IMR-90 (cell line): ENCODE measurements at regions not wholly inside any gene's neighbourhood (a gene's known extent, or its start where the extent isn't known, plus 50 kb on each side); places are given as distances from the start of the nearest gene placed in this dataset.

Source experiments
- ATAC-seq: fragments of 200-7000 bp; cut with Tn5 transposase; 2 replicates; pipeline ENCODE4 v1.9.1; 2020; ENCODE audit warnings: low read depth, mild to moderate bottlenecking, moderate library complexity
- BruUV-seq: library from RNA; stranded (reverse); fragments of 400-500 nt; replicated peaks from 2 replicates; lab custom pipeline; 2021; lab: Mats Ljungman, UMichigan
- CTCF ChIA-PET: fragments of 300-600 bp; formaldehyde crosslinking; extraction: SDS; loops from one replicate; lab custom pipeline; 2021; ENCODE audit warnings: antibody characterized with exemption; lab: Yijun Ruan, JAX
- POLR2A ChIA-PET: fragments of 300-600 bp; sonication (Branson Sonifier 250); formaldehyde crosslinking; loops from one replicate; lab custom pipeline; 2022; ENCODE audit warnings: antibody characterized with exemption; ENCODE audit not compliant: unreplicated experiment; lab: Charles Lee
- DNase-seq: peaks from one replicate; pipeline ENCODE4 v3.0.0; 2013
- H2AFZ ChIP-seq: replicated peaks from 2 replicates; pipeline ENCODE3; 2013; ENCODE audit warnings: low read length, mild to moderate bottlenecking; ENCODE audit not compliant: poor library complexity
- H2AK5ac ChIP-seq: 2 replicates; pipeline ENCODE4 v1.6.1; 2013; ENCODE audit warnings: low read depth, low read length, inconsistent platforms
- H2AK9ac ChIP-seq: replicated peaks from 2 replicates; pipeline ENCODE3; 2013; ENCODE audit warnings: mild to moderate bottlenecking, low read depth, low read length, moderate library complexity; ENCODE audit not compliant: poor library complexity
- H2BK120ac ChIP-seq: 2 replicates; pipeline ENCODE4 v1.6.1; 2013; ENCODE audit warnings: low read depth, low read length, inconsistent platforms
- H2BK15ac ChIP-seq: 3 replicates; pipeline ENCODE4 v1.6.1; 2013; ENCODE audit warnings: low read depth, low read length, inconsistent platforms
- H2BK20ac ChIP-seq: 2 replicates; pipeline ENCODE4 v1.6.1; 2013; ENCODE audit warnings: low read depth, mild to moderate bottlenecking, inconsistent platforms, low read length, moderate library complexity
- H2BK5ac ChIP-seq: 2 replicates; pipeline ENCODE4 v1.6.1; 2013; ENCODE audit warnings: mild to moderate bottlenecking, low read depth, low read length, inconsistent platforms; ENCODE audit not compliant: poor library complexity, severe bottlenecking
- H3K14ac ChIP-seq: replicated peaks from 2 replicates; pipeline ENCODE4 v1.6.1; 2013; ENCODE audit warnings: low read depth, low read length, inconsistent platforms
- H3K18ac ChIP-seq: 2 replicates; pipeline ENCODE4 v1.6.1; 2013; ENCODE audit warnings: low read depth, low read length, control low read depth
- H3K23ac ChIP-seq: 2 replicates; pipeline ENCODE4 v1.6.1; 2013; ENCODE audit warnings: low read depth, low read length, inconsistent platforms
- H3K27ac ChIP-seq: 2 replicates; pipeline ENCODE4 v1.5.1; 2013; ENCODE audit warnings: mild to moderate bottlenecking, control low read depth, low read length; ENCODE audit not compliant: insufficient read depth
- H3K27me3 ChIP-seq: 2 replicates; pipeline ENCODE4 v1.6.1; 2013; ENCODE audit warnings: low read length; ENCODE audit not compliant: control insufficient read depth, insufficient read depth
- H3K36me3 ChIP-seq: 2 replicates; pipeline ENCODE4 v1.6.1; 2013; ENCODE audit warnings: low read length, mixed read lengths; ENCODE audit not compliant: control insufficient read depth, insufficient read depth
- H3K4ac ChIP-seq: 2 replicates; pipeline ENCODE4 v1.6.1; 2013; ENCODE audit warnings: low read depth, low read length, inconsistent platforms
- H3K4me1 ChIP-seq: 2 replicates; pipeline ENCODE4 v1.6.1; 2013; ENCODE audit warnings: low read length, mixed read lengths; ENCODE audit not compliant: control insufficient read depth, insufficient read depth
- H3K4me2 ChIP-seq: 2 replicates; pipeline ENCODE4 v1.6.1; 2013; ENCODE audit warnings: low read depth, mild to moderate bottlenecking, control low read depth, low read length, moderate library complexity
- H3K4me3 ChIP-seq: 2 replicates; pipeline ENCODE4 v1.5.1; 2013; ENCODE audit warnings: low read depth, mild to moderate bottlenecking, control low read depth, low read length, moderate library complexity; ENCODE audit not compliant: insufficient read depth
- H3K56ac ChIP-seq: 2 replicates; pipeline ENCODE4 v1.6.1; 2013; ENCODE audit warnings: low read length, inconsistent platforms; ENCODE audit not compliant: insufficient read depth; ENCODE audit errors: extremely low read depth
- H3K79me1 ChIP-seq, 2 experiments: 2 replicates each; pipeline ENCODE4 v1.6.1; 2013; ENCODE audit warnings: low read length in 2 of 2, inconsistent platforms in 1 of 2, low read depth in 1 of 2
- H3K9ac ChIP-seq: 2 replicates; pipeline ENCODE4 v1.6.1; 2013; ENCODE audit warnings: low read depth, low read length, control low read depth
- H3K9me1 ChIP-seq: 2 replicates; pipeline ENCODE4 v1.6.1; 2013; ENCODE audit warnings: low read length, inconsistent platforms; ENCODE audit not compliant: insufficient read depth
- H3K9me3 ChIP-seq: 2 replicates; pipeline ENCODE4 v1.6.1; 2013; ENCODE audit warnings: low read length; ENCODE audit not compliant: control insufficient read depth, insufficient read depth
- H4K20me1 ChIP-seq: 2 replicates; pipeline ENCODE4 v1.6.1; 2013; ENCODE audit warnings: low read length, inconsistent platforms; ENCODE audit not compliant: insufficient read depth
- H4K5ac ChIP-seq: 2 replicates; pipeline ENCODE4 v1.6.1; 2013; ENCODE audit warnings: mild to moderate bottlenecking, low read depth, low read length, control low read depth
- H4K8ac ChIP-seq, 2 experiments: 2 replicates each; pipeline ENCODE4 v1.6.1; 2013; ENCODE audit warnings: low read depth in 2 of 2, low read length in 2 of 2, control low read depth in 1 of 2, inconsistent platforms in 1 of 2
- H4K91ac ChIP-seq: 2 replicates; pipeline ENCODE4 v1.6.1; 2013; ENCODE audit warnings: low read depth, low read length, inconsistent platforms; ENCODE audit not compliant: insufficient read depth
- BHLHE40 ChIP-seq: fragments of 150-350 bp; IDR thresholded peaks from 2 replicates; pipeline ENCODE4 v1.6.1; 2016; ENCODE audit warnings: mild to moderate bottlenecking, low read depth, low read length
- CEBPB ChIP-seq: IDR thresholded peaks from 2 replicates; pipeline ENCODE4 v1.6.1; 2012; ENCODE audit warnings: low read depth, low read length, improper control_type of control experiment
- RAD21 ChIP-seq: IDR thresholded peaks from 2 replicates; pipeline ENCODE4 v1.6.1; 2012; ENCODE audit warnings: low read length, improper control_type of control experiment
- RCOR1 ChIP-seq: IDR thresholded peaks from 2 replicates; pipeline ENCODE4 v1.6.1; 2012; ENCODE audit warnings: mild to moderate bottlenecking, low read length, improper control_type of control experiment; ENCODE audit not compliant: insufficient replicate concordance
- RFX5 ChIP-seq: IDR thresholded peaks from 2 replicates; pipeline ENCODE4 v1.8.0; 2012; ENCODE audit warnings: low read depth, mild to moderate bottlenecking, low read length, moderate library complexity
- WGBS, 2 experiments: methylation state at CpG; one replicate each; pipeline versions ENCODE4 v1.1.5 to v1.1.7; 2013; ENCODE audit warnings: missing lambda C conversion rate in 2 of 2; ENCODE audit not compliant: insufficient read length in 1 of 2; ENCODE audit errors: extremely low coverage in 2 of 2; 5-methylcytosine and 5-hydroxymethylcytosine counted together
- dilution Hi-C: fragments of 300-500 bp; cut with HindIII; formaldehyde crosslinking; loops from one replicate; pipeline ENCODE4 v1.14.3; 2018; ENCODE audit warnings: low sequenced_read_pairs; ENCODE audit not compliant: unreplicated experiment
- in situ Hi-C: fragments of 300-500 bp; cut with MboI; formaldehyde crosslinking; loops from 3 replicates; pipeline ENCODE4 v1.14.3; 2019; ENCODE audit warnings: low sequenced_read_pairs, inconsistent platforms, mixed read lengths
- intact Hi-C: fragments of 100-400 bp; cut with micrococcal nuclease; formaldehyde crosslinking; loops from 2 replicates; pipeline ENCODE4 v1.10.0; 2022
- TF ChIP-seq, protein P1 (sequence below): conservative IDR thresholded peaks from 2 replicates; pipeline ENCODE4 v1.5.1; 2012; ENCODE audit warnings: mild to moderate bottlenecking, low read depth, low read length, improper control_type of control experiment

DNA sequence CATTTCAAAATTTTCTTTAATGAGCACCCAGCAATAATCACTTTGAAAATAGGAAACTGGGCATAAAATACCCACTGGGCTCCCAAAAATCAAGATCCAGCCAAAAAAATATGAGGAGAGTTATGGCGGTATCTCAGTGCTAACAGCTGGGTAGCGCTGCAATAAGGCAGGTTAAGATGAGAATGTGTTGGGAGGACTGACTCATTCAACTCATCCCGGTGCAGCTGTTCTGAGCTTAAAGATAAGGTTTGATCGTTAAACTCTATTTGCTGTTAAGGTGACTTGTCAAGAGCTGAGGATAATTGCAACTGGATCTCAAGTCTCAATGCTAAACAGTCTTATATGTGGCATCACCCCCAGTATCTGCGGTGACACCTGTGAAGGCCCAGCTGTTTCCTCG is 507.7 kb downstream of the EPM2A start:
- no peaks in the 10 kb centered on the region for H3K79me1 ChIP-seq
- BruUV-seq: no TSS peak

More for the DNA sequence above, 507.7 kb downstream of the EPM2A start:
- POLR2A ChIA-PET: no interaction called here
- Histone ChIP-seq H2BK120ac (no peak overlapping the region), H2AK9ac (no peak overlapping the region), H2BK5ac (no peak overlapping the region), H2AK5ac (no peak overlapping the region), H3K14ac (no peak overlapping the region), H4K91ac (no peak overlapping the region), H3K4ac (no peak overlapping the region), H3K9ac (no peak overlapping the region), H3K36me3 (no peaks in the 10 kb centered on the region), H4K8ac (no peak overlapping the region), H2BK15ac (no peak overlapping the region), H3K18ac (no peak overlapping the region), H4K20me1 (no peaks in the 10 kb centered on the region), H3K56ac (no peak overlapping the region), H3K4me2 (no peak overlapping the region), H3K4me1 (no peaks in the 10 kb centered on the region), H3K9me3 (no peaks in the 10 kb centered on the region), H3K23ac (no peak overlapping the region), H2BK20ac (no peak overlapping the region), H3K4me3 (no peak overlapping the region), H4K5ac (no peak overlapping the region), H2AFZ (no peak overlapping the region), H3K27ac (no peak overlapping the region), H3K27me3 (0 out of 2 replicates have a peak, but pooled peaks cover 2% of the 10 kb centered on the region), H3K9me1 (no peaks in the 10 kb centered on the region; the same call in 1 of the 2 replicates)
- DNase-seq: no peak
- ATAC-seq: no peak
- CTCF ChIA-PET: interaction anchor here (0.6 kb wide), 1 partner anchor 37 kb away, joined by 3 read pairs; no protein-coding TSS in a partner anchor
- in situ Hi-C loops: no loop called here
- WGBS, 2 experiments: no CpG with 5 or more reads among the region's 6 CpGs
- dilution Hi-C loops: no loop called here
- TF ChIP-seq RFX5: no peak
- TF ChIP-seq, protein P1, sequence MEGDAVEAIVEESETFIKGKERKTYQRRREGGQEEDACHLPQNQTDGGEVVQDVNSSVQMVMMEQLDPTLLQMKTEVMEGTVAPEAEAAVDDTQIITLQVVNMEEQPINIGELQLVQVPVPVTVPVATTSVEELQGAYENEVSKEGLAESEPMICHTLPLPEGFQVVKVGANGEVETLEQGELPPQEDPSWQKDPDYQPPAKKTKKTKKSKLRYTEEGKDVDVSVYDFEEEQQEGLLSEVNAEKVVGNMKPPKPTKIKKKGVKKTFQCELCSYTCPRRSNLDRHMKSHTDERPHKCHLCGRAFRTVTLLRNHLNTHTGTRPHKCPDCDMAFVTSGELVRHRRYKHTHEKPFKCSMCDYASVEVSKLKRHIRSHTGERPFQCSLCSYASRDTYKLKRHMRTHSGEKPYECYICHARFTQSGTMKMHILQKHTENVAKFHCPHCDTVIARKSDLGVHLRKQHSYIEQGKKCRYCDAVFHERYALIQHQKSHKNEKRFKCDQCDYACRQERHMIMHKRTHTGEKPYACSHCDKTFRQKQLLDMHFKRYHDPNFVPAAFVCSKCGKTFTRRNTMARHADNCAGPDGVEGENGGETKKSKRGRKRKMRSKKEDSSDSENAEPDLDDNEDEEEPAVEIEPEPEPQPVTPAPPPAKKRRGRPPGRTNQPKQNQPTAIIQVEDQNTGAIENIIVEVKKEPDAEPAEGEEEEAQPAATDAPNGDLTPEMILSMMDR: no peak
- TF ChIP-seq RAD21: no peak
- no peak for TF ChIP-seq BHLHE40
- TF ChIP-seq RCOR1: no peak
- TF ChIP-seq CEBPB: no peak
- intact Hi-C loops: no loop called here
